ENCODE measurements at regions not wholly inside any gene's neighbourhood (a gene's known extent, or its start where the extent isn't known, plus 50 kb on each side); places are given as distances from the start of the nearest gene placed in this dataset.
"Not testable (repeated sequence)": the region's sequence is repeated elsewhere in the genome, so short reads cannot be mapped to it uniquely, and the experiment has no call there.

GRCh38 chrX:13381514-13381913 lies 61.7 kb upstream of the ATXN3L start:
- no peak for DNase-seq (ENCODE audit: low spot score)

- no peak for DNase-seq (ENCODE audit: low spot score)
Measured at GRCh38 chrX:13380211-13380610, 60.4 kb upstream of the ATXN3L start.

- not testable (repeated sequence) for DNase-seq (ENCODE audit: low spot score)
Measured at GRCh38 chrX:13378562-13379518, 59.0 kb upstream of the ATXN3L start.

DNA sequence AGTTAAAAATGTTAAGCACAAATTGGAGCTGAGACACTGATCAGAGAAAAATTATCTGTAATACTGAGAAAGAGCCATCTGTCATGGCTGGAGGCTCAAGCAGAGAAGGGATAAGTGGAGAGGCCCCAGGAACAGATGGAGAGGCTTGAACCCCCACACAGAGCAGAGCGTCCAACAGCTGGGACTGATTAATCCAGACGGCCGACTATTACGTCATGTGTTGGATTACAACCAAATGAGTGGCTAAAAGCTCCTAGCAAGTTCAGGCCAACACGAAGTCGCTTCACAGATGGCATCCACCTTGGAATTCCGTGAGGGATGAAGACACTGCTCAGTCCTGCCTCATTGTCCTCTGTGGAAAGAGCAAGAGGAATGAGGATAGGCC lies 57.7 kb upstream of the ATXN3L start:
- no peak for DNase-seq (ENCODE audit: low spot score)

DNA sequence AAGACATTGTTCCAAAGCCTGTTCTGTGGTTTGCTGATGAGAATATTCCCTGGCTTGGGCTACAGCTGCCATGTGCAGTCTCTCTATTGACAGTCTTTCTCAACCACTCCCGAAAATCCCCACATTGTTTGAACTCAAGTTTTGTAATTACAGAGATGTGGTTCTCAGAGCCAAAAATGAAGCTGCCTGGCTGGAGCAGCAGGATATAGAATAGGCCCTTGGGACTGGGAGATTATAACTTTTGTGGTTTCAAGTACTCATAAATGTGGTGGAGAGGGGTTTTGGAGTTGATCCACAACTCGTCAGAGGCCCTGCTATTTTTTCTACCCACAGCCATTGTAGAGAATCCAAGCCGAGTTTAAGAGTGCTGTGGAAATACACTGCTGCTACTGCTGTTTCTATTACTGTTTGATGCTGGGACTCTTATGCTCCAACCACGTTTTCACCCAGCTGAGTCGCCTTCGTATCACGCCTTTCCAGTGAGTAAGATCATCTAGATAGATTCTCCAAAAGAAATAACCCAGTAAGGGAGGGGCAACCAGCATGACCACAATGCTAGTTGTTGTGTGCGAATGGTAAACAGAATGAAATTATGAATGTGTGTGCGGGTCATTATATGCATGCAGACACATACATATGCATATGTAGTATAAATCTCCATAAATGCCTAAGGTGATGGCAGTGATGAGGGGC lies 57.1 kb upstream of the ATXN3L start:
- no peak for DNase-seq (ENCODE audit: low spot score)

DNA sequence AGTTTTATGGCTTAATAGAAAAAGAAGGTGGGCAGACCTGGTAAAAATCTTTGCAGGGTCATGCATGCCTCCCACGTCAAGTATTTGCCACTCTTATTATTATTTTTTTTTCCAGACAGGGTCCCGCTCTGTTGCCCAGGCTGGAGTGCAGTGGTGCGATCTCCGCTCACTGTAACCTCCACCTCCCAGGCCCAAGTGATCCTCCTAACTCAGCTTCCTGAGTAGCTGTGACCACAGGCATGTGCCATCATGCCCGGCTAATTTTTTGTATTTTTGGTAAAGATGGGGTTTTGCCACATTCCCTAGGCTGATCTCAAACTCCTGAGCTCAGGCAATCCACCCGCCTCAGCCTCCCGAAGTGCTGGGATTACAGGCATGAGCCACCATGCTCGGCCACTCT lies 55.7 kb upstream of the ATXN3L start:
- DNase-seq (ENCODE audit: low spot score): not testable (repeated sequence)

DNA sequence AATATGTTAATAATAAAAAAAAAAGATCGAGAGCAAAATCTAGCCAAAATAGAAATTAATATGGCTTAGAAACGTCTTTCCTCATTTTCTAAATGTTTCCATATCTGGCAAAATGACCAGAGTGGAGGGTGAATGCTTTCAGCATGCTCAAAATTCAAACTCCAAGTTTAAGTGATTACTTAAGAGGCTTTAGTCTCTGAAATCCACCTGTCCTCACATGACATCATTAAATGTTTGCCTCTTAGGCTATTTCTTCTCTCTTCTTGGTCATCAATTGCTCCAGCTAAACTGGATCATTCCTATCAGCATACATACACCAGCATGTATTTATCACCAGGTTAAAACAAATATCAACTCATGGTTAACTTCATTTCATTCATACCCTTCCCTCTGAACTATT lies 54.5 kb upstream of the ATXN3L start:
- no peak for DNase-seq (ENCODE audit: low spot score)

GRCh38 chrX:13373431-13374187 lies 53.8 kb upstream of the ATXN3L start:
- no peak for DNase-seq (ENCODE audit: low spot score)

GRCh38 chrX:13373027-13373426 lies 53.2 kb upstream of the ATXN3L start:
- no peak for DNase-seq (ENCODE audit: low spot score)

- no peak for DNase-seq (ENCODE audit: low spot score)
Measured at GRCh38 chrX:13372203-13372980, 52.5 kb upstream of the ATXN3L start.

GRCh38 chrX:13371186-13371585 lies 51.3 kb upstream of the ATXN3L start:
- DNase-seq (ENCODE audit: low spot score): no peak

DNA sequence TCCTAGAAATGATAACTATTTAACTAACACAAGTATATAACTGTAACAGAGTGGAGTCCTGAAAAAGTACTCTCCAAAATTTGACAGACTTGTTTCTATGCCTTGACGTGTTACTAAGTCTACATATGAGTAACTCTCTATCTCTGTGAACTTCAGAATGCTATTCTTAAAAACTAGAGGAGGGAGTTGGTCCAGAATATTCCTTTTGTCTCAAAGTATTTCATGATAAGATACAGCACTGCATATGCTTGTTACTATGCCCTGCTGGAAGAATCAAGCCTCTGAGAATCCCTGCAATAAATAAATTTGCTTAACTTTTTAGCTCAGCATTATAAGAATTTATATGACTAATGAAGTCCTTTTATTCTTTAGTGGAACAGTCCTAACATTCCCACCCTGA lies 50.9 kb upstream of the ATXN3L start:
- no peak for DNase-seq (ENCODE audit: low spot score)

Data from Ammon's horn (tissue), 1 donor.